Fibroblast of lung (primary cell): ENCODE measurements at regions not wholly inside any gene's neighbourhood (a gene's known extent, or its start where the extent isn't known, plus 50 kb on each side); places are given as distances from the start of the nearest gene placed in this dataset.
A peak's percentile ranks its signal among the peaks of the same experiment; 100 is the strongest.

Source experiments
- DNase-seq, 2 donors: peaks; one replicate each; pipeline versions ENCODE4 v3.0.0 to v3.0.0-alpha.2; 2010; ENCODE audit warnings: low read depth in 2 of 2
- H2AFZ ChIP-seq: 2 replicates; pipeline ENCODE4 v1.5.1; 2012; ENCODE audit warnings: low read length, control low read depth, inconsistent platforms
- H3K27ac ChIP-seq: 2 replicates; pipeline ENCODE4 v1.5.1; 2011; ENCODE audit warnings: low read length, control low read depth; ENCODE audit not compliant: insufficient read depth
- H3K27me3 ChIP-seq: 2 replicates; pipeline ENCODE4 v1.5.1; 2011; ENCODE audit warnings: mild to moderate bottlenecking, low read length; ENCODE audit not compliant: control insufficient read depth, insufficient read depth
- H3K36me3 ChIP-seq: 2 replicates; pipeline ENCODE4 v1.5.1; 2011; ENCODE audit warnings: low read length; ENCODE audit not compliant: control insufficient read depth, insufficient read depth
- H3K4me1 ChIP-seq: 2 replicates; pipeline ENCODE4 v1.5.1; 2011; ENCODE audit warnings: low read length; ENCODE audit not compliant: control insufficient read depth, insufficient read depth; ENCODE audit errors: extremely low read depth
- H3K4me2 ChIP-seq: 2 replicates; pipeline ENCODE4 v1.5.1; 2011; ENCODE audit warnings: low read length, control low read depth; ENCODE audit not compliant: insufficient read depth; ENCODE audit errors: extremely low read depth
- H3K4me3 ChIP-seq, 4 experiments: fragments of 200-600 bp in 1 of 4; sonication (generic) in 1 of 4; replicated peaks in 1 of 4; 2 replicates each; pipeline ENCODE4 v1.5.1; 2011 to 2016; ENCODE audit warnings: low read length in 4 of 4, low read depth in 3 of 4, mild to moderate bottlenecking in 3 of 4, control low read depth in 2 of 4, inconsistent platforms in 1 of 4, mixed read lengths in 1 of 4; ENCODE audit not compliant: insufficient read depth in 1 of 4; ENCODE audit errors: control extremely low read depth in 1 of 4
- H3K79me2 ChIP-seq: 2 replicates; pipeline ENCODE4 v1.5.1; 2012; ENCODE audit warnings: mild to moderate bottlenecking, low read length, inconsistent platforms; ENCODE audit not compliant: control insufficient read depth, insufficient read depth
- H3K9ac ChIP-seq: 2 replicates; pipeline ENCODE4 v1.5.1; 2011; ENCODE audit warnings: mild to moderate bottlenecking, low read length, control low read depth; ENCODE audit not compliant: insufficient read depth
- H3K9me3 ChIP-seq: 2 replicates; pipeline ENCODE4 v1.5.1; 2012; ENCODE audit warnings: low read depth, low read length; ENCODE audit not compliant: control insufficient read depth, insufficient read depth
- H4K20me1 ChIP-seq: 2 replicates; pipeline ENCODE4 v1.5.1; 2011; ENCODE audit warnings: low read length; ENCODE audit not compliant: control insufficient read depth, insufficient read depth; ENCODE audit errors: extremely low read depth
- CTCF ChIP-seq, 2 donors: IDR thresholded peaks in 1 of 2; conservative IDR thresholded peaks in 1 of 2; 1 replicate in 1 of 2; 2 replicates in 1 of 2; pipeline ENCODE4 v1.5.1; 2011 to 2012; ENCODE audit warnings: low read length in 2 of 2, control low read depth in 1 of 2, inconsistent platforms in 1 of 2, low read depth in 1 of 2, mild to moderate bottlenecking in 1 of 2
- EZH2 ChIP-seq: IDR thresholded peaks from 2 replicates; pipeline ENCODE4 v1.5.1; 2012; ENCODE audit warnings: low read length, control low read depth, mild to moderate bottlenecking; ENCODE audit errors: missing control alignments

- peaks cover 2% of the 10 kb centered on the region for H3K4me1 ChIP-seq
Measured at GRCh38 chr6:113777601-113778000, 79.5 kb upstream of the MARCKS start.

GRCh38 chr6:113779656-113780055, 77.5 kb upstream of the MARCKS start:
- Histone ChIP-seq H4K20me1 (no peaks in the 10 kb centered on the region), H3K27ac (no peak overlapping the region), H3K9me3 (no peaks in the 10 kb centered on the region), H3K27me3 (no peaks in the 10 kb centered on the region), H3K4me2 (no peak overlapping the region), H3K36me3 (no peaks in the 10 kb centered on the region), H3K9ac (no peak overlapping the region), H2AFZ (no peak overlapping the region), H3K4me1 (no peaks in the 10 kb centered on the region), H3K4me3 (no peak overlapping the region), H3K79me2 (no peaks in the 10 kb centered on the region)
- TF ChIP-seq CTCF (conservative IDR thresholded peaks at IDR 0.05 in 1 of 2, IDR thresholded peaks at IDR 0.05 in 1 of 2; ENCODE audit: low read depth in 1 of 2, low read length in 2 of 2) (no peak), EZH2 (no peak)
- DNase-seq: no peak

More at GRCh38 chr6:113777601-113778000, 79.5 kb upstream of the MARCKS start:
- Histone ChIP-seq H3K36me3 (no peaks in the 10 kb centered on the region), H4K20me1 (no peaks in the 10 kb centered on the region), H3K9me3 (no peaks in the 10 kb centered on the region), H3K9ac (no peak overlapping the region), H3K27ac (no peak overlapping the region), H3K79me2 (no peaks in the 10 kb centered on the region), H3K27me3 (no peaks in the 10 kb centered on the region), H3K4me2 (no peak overlapping the region), H3K4me3 (no peak overlapping the region), H2AFZ (no peak overlapping the region)
- no peak for DNase-seq
- TF ChIP-seq CTCF (conservative IDR thresholded peaks at IDR 0.05 in 1 of 2, IDR thresholded peaks at IDR 0.05 in 1 of 2; ENCODE audit: low read depth in 1 of 2, low read length in 2 of 2) (no peak), EZH2 (no peak)

GRCh38 chr6:113782636-113783035, 74.5 kb upstream of the MARCKS start:
- Histone ChIP-seq H3K9ac (no peak overlapping the region), H3K27ac (no peak overlapping the region), H3K4me3 (no peak overlapping the region), H3K27me3 (no peaks in the 10 kb centered on the region), H2AFZ (no peak overlapping the region), H4K20me1 (no peaks in the 10 kb centered on the region), H3K79me2 (no peaks in the 10 kb centered on the region), H3K4me1 (no peaks in the 10 kb centered on the region), H3K4me2 (no peak overlapping the region), H3K36me3 (no peaks in the 10 kb centered on the region), H3K9me3 (no peaks in the 10 kb centered on the region)
- TF ChIP-seq EZH2: no peak
- TF ChIP-seq CTCF (conservative IDR thresholded peaks at IDR 0.05 in 1 of 2, IDR thresholded peaks at IDR 0.05 in 1 of 2; ENCODE audit: low read depth in 1 of 2, low read length in 2 of 2): no peak
- peak in 1 of 2 donors; percentile 20 for DNase-seq
